Hindlimb muscle (tissue), 1 donor: ENCODE measurements at regions not wholly inside any gene's neighbourhood (a gene's known extent, or its start where the extent isn't known, plus 50 kb on each side); places are given as distances from the start of the nearest gene placed in this dataset.
"Not testable (repeated sequence)": the region's sequence is repeated elsewhere in the genome, so short reads cannot be mapped to it uniquely, and the experiment has no call there.

Source experiments
- DNase-seq: peaks from one replicate; pipeline ENCODE4 v3.0.0-alpha.2; 2013

DNA sequence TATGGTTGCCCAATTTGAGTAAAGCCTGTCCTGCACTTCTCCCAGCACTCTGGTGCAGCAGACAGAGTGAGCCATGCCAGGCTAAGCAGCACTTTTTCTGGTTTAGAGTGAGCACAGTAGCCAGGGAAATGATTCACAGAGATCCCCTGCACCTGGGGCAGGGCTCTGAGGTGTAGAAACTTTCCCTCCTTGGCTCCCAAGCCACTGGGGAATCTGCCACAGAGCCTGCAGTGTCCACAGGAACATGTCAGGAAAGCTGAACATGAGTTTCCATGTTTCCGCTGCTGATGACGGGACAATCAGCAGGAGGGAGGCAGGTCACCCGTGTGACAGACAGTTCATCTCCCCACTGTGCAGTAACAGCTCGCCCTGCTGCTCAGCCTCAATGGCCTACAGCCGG, 429.9 kb upstream of the B3GAT1 start:
- no peak for DNase-seq

- no peak for DNase-seq
These were observed 429.4 kb upstream of the B3GAT1 start for GRCh38 chr11:134841411-134841810.

DNA sequence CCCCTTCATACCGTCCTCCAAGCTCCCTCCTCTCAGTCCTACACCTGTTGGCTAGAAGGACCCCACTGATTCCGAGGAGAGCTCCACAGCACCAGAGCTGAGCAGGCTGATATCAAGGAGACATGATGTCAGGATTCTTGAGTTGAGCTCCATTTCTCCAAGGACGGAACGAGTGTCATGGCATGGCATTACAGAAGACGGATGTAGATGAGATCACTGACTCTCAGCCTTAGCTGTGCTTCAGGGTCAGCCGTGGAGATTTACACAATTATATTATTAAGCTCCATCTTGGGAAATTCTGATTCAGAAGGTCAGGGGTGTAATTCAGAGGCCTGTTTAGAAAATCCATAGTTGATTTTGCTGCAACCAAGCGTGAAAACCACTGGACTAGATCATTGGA, 428.9 kb upstream of the B3GAT1 start:
- no peak for DNase-seq

DNA sequence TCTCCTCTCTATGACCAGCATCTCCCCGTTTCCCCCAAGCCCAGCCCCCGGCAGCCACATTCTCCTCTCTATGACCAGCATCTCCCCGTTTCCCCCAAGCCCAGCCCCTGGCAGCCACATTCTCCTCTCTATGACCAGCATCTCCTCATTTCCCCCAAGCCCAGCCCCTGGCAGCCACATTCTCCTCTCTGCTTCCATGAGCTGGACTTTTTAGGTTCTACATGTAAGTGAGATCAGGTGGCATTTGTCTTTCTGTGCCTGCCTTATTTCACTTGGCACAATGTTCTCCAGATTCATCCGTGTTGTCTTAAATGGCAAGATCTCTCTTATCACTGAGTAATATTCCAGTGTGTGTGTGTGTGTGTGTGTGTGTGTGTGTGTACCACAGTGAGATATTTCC, 428.1 kb upstream of the B3GAT1 start:
- not testable (repeated sequence) for DNase-seq

DNA sequence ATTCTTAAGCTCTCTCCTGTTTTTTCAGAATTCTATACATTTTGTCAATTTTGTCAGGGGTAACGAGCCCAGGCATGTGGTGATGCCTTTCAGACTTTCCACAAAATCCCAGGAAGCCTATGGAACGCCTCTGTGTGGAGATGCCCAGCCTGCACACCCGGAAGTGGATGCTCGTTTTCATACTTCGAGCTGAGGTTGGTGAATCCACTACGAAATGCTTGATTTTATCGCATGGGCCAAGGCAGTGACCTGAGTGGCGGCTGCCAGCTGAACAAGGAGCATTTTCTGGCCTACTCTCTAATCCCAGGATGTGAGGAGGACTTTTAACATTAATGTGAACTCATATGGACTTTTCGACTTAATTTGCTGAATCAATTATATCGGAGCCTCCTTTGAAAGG, 426.7 kb upstream of the B3GAT1 start:
- no peak for DNase-seq

- DNase-seq, result no peak
These were observed 425.8 kb upstream of the B3GAT1 start for GRCh38 chr11:134837887-134838232.

GRCh38 chr11:134837166-134837886, 425.3 kb upstream of the B3GAT1 start:
- no peak for DNase-seq

DNA sequence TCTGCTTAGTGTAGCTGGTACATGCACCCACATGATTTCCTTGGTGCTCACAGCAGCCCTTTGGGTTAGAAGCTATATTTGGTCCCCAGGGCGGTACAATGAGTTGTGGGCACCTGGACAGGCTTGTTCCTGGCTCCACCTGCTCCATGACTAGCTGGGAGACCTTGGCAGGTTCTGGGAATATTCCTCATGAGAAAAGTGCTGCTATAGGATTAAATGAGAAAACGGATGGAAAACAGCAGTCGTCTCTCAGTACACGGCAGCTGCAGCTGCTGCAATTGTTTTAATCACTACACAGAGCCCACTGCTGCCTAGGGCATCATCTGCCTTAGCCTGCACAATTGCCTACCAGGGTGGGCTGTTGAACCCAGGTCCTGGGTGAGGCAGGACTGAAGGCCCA, 424.5 kb upstream of the B3GAT1 start:
- DNase-seq, result no peak

- DNase-seq, result no peak
These were observed 423.5 kb upstream of the B3GAT1 start for GRCh38 chr11:134835561-134835960.

- no peak for DNase-seq
These were observed 418.3 kb upstream of the B3GAT1 start for GRCh38 chr11:134830312-134830711.

DNA sequence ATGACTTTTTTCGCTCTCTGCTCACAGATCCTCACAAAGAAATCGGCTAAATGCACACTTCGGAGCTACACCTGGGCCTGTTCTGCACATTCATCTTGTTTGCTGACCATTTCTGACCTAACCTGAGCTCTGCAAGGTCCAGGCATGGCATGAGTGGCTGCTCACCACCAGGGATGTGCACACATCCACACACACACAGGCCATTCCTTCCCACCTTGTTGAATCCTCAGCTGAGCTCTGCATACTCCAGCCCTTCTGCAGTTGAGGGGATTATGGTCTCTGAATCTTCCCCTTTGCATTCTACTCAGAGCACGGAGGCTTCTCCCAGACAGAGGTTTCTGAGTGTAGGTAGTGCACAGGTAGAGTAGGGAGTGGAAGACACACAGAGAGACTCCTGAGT, 411.9 kb upstream of the B3GAT1 start:
- DNase-seq, result no peak

DNA sequence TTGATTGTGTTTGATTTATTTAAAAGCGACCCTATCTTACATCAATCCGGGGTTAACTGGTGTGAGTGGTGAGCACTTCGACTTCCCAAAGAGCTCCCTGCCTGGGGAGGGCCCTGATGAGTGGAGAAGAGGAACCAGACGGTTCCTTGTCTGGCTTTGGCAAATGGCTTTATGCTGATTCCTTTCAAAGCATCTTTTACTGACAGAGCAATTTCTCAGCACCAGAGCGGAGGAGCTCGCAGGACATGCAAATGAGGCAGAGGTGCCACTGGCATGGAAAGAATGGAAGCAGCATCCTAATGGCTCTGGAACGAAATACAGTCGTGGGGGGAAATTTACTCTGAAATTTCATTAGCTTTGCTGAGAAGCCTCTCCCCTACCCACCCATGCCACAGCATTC, 410.9 kb upstream of the B3GAT1 start:
- no peak for DNase-seq

- no peak for DNase-seq
These were observed 409.4 kb upstream of the B3GAT1 start for GRCh38 chr11:134821422-134821821.

- DNase-seq, result peak; percentile 22
These were observed 407.0 kb upstream of the B3GAT1 start for GRCh38 chr11:134819041-134819440.

DNA sequence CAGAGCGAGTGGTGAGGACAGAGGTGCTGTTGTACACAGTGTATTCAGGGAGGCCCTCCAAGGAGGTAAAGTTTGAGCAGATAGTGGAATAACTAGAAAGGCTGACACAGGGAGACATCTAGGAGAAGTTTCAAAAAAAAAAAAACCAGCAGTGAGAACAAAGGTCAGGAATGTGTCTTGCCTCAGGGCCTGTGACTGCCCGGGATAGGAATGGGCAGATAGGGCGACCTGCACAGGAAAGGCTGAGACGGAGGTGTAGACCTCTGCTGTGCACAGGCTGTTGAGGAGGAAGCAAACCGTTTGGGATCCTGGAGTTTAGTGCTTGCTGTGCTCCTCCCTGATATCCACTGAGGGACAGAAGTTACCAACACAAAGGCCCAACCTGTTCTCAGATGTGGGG, 406.5 kb upstream of the B3GAT1 start:
- DNase-seq, result no peak

GRCh38 chr11:134815404-134815803, 403.4 kb upstream of the B3GAT1 start:
- DNase-seq, result no peak

DNA sequence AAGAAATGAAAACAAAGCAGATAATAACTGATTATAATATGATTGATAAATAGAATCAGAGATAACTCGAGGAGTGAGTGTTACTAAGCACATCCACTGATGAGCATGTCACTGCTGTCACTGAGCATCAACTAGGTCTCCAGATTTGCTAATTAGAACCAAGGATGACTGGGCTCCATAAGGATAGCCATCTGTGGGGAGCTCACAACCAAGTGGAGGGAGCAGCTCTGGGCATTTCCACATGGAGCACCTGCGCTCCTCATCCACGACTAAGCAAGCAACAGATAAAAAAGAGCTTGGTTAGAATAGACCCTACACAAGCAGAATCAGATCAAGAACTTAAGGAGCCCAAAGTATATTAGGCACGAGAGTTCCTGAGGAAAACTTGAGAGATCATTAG, 396.0 kb upstream of the B3GAT1 start:
- DNase-seq, result no peak

DNA sequence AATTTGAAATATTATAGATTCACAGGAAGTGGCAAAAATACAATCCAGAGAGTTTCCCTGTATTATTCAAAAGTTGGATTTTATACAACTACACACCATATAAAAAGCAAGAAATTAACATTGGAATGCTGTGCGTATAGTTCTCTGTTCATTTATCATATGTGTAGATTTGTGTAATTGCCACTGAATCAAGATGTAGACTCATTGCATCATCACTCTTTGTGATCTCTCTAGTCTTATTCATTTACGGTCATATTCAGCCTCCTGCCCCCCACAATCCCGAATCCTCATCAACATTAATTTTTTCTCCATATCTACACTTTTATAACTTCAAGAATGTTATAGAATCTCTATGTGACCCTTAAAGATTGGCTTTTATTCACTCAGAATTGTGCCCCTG, 390.6 kb upstream of the B3GAT1 start:
- DNase-seq, result no peak

GRCh38 chr11:134802116-134802515, 390.1 kb upstream of the B3GAT1 start:
- DNase-seq, result no peak

GRCh38 chr11:134801570-134801969, 389.5 kb upstream of the B3GAT1 start:
- no peak for DNase-seq

GRCh38 chr11:134800826-134801225, 388.8 kb upstream of the B3GAT1 start:
- no peak for DNase-seq

DNA sequence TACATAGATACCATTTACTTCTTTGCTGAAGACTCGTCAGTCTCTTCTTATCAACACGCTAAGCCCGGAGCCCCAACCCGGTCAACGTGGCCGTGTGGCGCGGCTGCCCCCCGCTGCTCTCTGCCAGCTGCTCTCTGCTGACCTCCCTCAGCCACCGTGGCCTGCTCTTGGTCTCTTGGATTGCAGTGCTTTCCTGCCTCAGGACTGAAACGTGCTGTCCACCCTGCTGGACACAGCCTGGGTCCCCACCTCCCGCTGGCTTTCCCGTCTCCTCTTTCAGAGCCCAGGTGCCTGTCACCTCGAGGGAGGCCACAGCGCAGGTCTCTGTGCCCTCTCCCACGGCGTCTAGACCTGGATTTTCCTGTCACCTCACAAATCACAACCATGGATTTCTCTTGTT, 388.1 kb upstream of the B3GAT1 start:
- no peak for DNase-seq

DNA sequence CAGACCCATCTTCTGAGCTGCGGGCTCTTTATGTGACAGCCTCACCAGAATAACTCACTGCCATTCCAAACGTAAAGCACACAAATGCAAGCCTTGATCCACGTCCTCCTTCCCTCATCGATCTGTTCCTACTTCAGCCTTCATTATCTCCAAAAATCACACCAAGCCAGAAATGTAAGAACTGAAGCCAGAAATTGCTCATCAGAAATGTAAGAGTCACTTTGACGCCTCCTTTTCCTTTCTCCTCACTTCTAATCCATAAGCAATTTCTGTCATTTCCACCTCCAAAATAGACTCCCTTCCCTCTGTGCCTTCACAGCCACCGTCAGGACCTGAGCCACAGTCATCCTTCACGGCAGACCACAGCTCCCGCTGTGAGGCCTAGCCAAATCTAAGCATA, 387.3 kb upstream of the B3GAT1 start:
- no peak for DNase-seq

DNA sequence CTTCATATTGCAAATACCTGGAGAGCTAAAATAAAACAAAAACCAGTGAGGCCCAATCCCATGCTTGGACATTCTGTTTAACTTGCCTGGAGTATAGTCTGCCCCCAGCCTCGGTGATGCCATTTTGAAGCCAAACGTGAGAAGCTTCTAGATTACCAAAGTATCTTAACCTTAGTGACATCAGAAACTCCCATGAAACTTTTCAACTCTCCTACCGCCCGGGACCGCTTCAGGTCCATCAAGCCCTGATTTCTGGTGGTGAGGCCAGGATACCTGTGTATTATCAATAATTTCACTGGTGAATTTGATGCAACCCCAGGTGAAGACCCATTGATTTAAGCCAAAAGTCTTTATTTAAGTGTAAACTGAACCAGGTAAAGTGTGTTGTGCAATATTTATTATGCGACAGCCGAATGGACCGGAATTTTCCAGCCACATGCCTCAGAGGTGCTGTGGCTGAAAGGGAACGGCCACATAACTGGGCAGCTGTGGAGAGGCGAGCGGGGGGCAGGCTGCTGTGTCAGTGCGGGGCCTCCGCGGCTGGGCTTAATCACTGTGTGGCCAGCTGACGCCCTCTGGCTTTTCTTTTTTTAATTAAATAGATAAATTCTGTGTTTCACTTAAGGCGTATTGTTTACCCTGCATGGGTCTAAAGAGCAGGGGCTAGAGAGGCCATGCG, 385.5 kb upstream of the B3GAT1 start:
- no peak for DNase-seq

GRCh38 chr11:134795017-134795416, 383.0 kb upstream of the B3GAT1 start:
- DNase-seq, result no peak
